GM21526 (cell line): ENCODE measurements at regions not wholly inside any gene's neighbourhood (a gene's known extent, or its start where the extent isn't known, plus 50 kb on each side); places are given as distances from the start of the nearest gene placed in this dataset.

ENCODE experiments used
- ATAC-seq: cut with Tn5 transposase; IDR thresholded peaks from one replicate; pipeline ENCODE4 v1.9.1; 2021; ENCODE audit warnings: moderate library complexity; ENCODE audit not compliant: unreplicated experiment, low FRiP score

- ATAC-seq = no peak
Measured at GRCh38 chr2:8478471-8478793, 203.4 kb upstream of the ID2 start.

GRCh38 chr2:8479298-8479697 is 202.6 kb upstream of the ID2 start:
- ATAC-seq = no peak

- no peak for ATAC-seq
Measured at GRCh38 chr2:8480915-8481314, 200.9 kb upstream of the ID2 start.

- peak; percentile 40 for ATAC-seq
Measured at GRCh38 chr2:8481463-8482009, 200.3 kb upstream of the ID2 start.

- ATAC-seq = no peak
Measured at GRCh38 chr2:8482432-8482831, 199.4 kb upstream of the ID2 start.

GRCh38 chr2:8484502-8485283 is 197.2 kb upstream of the ID2 start:
- ATAC-seq = no peak

- ATAC-seq = no peak
Measured at GRCh38 chr2:8485736-8486135, 196.1 kb upstream of the ID2 start.

- no peak for ATAC-seq
Measured at GRCh38 chr2:8486141-8486540, 195.7 kb upstream of the ID2 start.

GRCh38 chr2:8487461-8487932 is 194.4 kb upstream of the ID2 start:
- ATAC-seq = no peak

GRCh38 chr2:8488001-8488738 is 193.7 kb upstream of the ID2 start:
- peak; percentile 54 for ATAC-seq

- no peak for ATAC-seq
Measured at GRCh38 chr2:8489221-8489620, 192.6 kb upstream of the ID2 start.

- no peak for ATAC-seq
Measured at GRCh38 chr2:8489751-8490150, 192.1 kb upstream of the ID2 start.

GRCh38 chr2:8490166-8490721 is 191.6 kb upstream of the ID2 start:
- ATAC-seq = no peak

GRCh38 chr2:8491296-8492027 is 190.4 kb upstream of the ID2 start:
- ATAC-seq = no peak

- no peak for ATAC-seq
Measured at GRCh38 chr2:8494151-8494550, 187.7 kb upstream of the ID2 start.

GRCh38 chr2:8494589-8494988 is 187.3 kb upstream of the ID2 start:
- ATAC-seq = no peak

GRCh38 chr2:8495189-8495989 is 186.5 kb upstream of the ID2 start:
- no peak for ATAC-seq

- ATAC-seq = no peak
Measured at GRCh38 chr2:8496079-8496478, 185.8 kb upstream of the ID2 start.

- ATAC-seq = no peak
Measured at GRCh38 chr2:8496617-8497016, 185.2 kb upstream of the ID2 start.

GRCh38 chr2:8498994-8499393 is 182.9 kb upstream of the ID2 start:
- ATAC-seq = no peak
